Mucosa of rectum (tissue), 2 donors: ENCODE measurements at regions not wholly inside any gene's neighbourhood (a gene's known extent, or its start where the extent isn't known, plus 50 kb on each side); places are given as distances from the start of the nearest gene placed in this dataset.
"Not testable (repeated sequence)": the region's sequence is repeated elsewhere in the genome, so short reads cannot be mapped to it uniquely, and the experiment has no call there.

Source experiments
- H3K27ac ChIP-seq, 2 donors: one replicate each; pipeline ENCODE4 v1.7.0; 2013; ENCODE audit warnings: inconsistent platforms in 2 of 2, low read depth in 2 of 2, low read length in 2 of 2
- H3K27me3 ChIP-seq, 2 donors: one replicate each; pipeline ENCODE4 v1.7.0; 2013; ENCODE audit warnings: low read length in 2 of 2; ENCODE audit not compliant: control insufficient read depth in 2 of 2, insufficient read depth in 2 of 2
- H3K36me3 ChIP-seq, 2 donors: one replicate each; pipeline ENCODE4 v1.7.0; 2013; ENCODE audit warnings: low read length in 2 of 2; ENCODE audit not compliant: control insufficient read depth in 2 of 2, insufficient read depth in 2 of 2
- H3K4me1 ChIP-seq, 2 donors: one replicate each; pipeline ENCODE4 v1.7.0; 2013; ENCODE audit warnings: low read length in 2 of 2, mild to moderate bottlenecking in 1 of 2; ENCODE audit not compliant: control insufficient read depth in 2 of 2, insufficient read depth in 2 of 2
- H3K4me3 ChIP-seq, 2 donors: one replicate each; pipeline ENCODE4 v1.7.0; 2013; ENCODE audit warnings: low read length in 2 of 2
- H3K9ac ChIP-seq, 2 donors: one replicate each; pipeline ENCODE4 v1.7.0; 2013; ENCODE audit warnings: low read length in 2 of 2, low read depth in 1 of 2, mild to moderate bottlenecking in 1 of 2
- H3K9me3 ChIP-seq, 2 donors: one replicate each; pipeline ENCODE4 v1.7.0; 2013; ENCODE audit warnings: low read length in 2 of 2; ENCODE audit not compliant: control insufficient read depth in 2 of 2
- donor health status: healthy.
- donor health status: Normal muscosa, but diverticular disease.

DNA sequence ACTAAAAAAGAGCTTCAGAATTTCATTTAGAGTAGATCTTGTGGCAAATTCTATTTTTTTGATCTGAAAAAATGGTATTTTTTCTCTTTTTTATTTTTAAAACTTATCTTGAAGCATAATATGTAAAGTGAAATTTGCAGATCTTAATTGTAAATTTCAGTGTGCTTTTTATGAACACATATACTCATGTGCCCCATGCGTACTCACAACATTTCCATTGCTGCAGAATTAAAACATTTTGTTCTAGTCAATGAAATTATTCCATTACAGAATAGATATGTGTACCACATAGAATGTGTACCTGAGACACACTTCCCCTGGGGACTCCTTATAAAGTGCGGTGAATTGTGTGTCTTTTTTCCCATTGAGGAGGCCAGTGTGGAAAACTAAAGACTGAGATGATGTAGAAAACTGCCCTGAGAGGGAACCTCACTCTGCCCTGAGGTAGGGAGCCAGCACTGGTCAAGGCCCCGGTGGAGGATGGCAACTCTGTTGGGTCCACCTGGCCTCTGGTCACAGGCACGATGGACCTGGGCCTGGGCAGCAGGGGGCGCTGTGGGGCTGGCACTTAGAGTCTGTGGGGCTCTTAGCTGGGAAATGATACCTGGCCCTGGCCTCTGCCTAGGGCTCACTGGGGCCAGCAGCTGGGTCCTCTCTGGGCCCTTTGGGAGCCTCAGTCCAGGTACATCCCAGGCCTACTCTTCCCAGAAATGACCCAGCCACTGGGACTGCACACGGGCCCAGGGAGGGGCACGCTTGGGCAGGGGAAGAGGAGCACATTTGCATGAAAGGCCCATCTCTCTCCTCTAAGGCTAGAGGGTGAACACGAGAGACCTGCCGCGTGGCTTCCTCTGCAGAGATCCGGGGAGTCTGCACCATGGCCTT lies 77.9 kb upstream of the TOP3B start:
- Histone ChIP-seq H3K4me1 (no peaks in the 10 kb centered on the region), H3K27me3 (no peaks in the 10 kb centered on the region), H3K9ac (no peak overlapping the region), H3K27ac (no peak overlapping the region), H3K36me3 (no peaks in the 10 kb centered on the region), H3K4me3 (no peak overlapping the region), H3K9me3 (no peaks in the 10 kb centered on the region)

DNA sequence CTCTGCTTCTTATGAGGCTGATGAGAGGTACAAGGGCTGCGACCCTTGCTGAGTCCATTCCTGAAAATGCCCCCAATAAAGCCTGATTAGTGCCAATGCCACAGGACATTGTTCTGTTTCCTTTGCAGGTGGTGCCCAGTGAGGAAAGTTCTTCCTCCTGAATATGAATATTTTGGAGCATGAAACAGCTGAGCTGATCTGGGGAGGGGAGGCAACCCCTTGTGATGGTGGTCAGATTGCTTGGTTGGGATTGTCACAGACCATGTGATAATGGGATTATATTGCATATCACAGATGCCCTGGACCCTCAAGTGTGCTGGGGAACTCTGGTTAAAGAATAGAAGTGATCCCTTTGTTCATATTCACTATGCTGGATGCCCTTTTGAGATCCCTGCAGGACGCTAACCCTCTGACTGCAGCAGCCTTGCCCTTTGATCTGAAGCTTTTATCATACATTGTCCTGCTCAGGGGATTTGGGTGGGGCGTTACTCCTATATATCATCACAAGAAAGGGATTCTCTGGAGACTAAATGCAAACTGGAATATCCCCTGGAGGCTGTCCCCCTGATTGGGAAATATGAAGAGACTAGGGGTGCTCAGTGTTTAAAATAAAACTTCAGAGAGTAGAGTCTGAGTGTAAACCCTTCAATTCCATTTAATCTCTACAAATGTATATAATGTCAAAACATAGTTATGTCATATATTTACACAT lies 76.9 kb upstream of the TOP3B start:
- Histone ChIP-seq H3K9ac (no peak overlapping the region), H3K4me1 (no peaks in the 10 kb centered on the region), H3K9me3 (no peaks in the 10 kb centered on the region), H3K4me3 (no peak overlapping the region), H3K27me3 (no peaks in the 10 kb centered on the region), H3K36me3 (no peaks in the 10 kb centered on the region), H3K27ac (no peak overlapping the region)

DNA sequence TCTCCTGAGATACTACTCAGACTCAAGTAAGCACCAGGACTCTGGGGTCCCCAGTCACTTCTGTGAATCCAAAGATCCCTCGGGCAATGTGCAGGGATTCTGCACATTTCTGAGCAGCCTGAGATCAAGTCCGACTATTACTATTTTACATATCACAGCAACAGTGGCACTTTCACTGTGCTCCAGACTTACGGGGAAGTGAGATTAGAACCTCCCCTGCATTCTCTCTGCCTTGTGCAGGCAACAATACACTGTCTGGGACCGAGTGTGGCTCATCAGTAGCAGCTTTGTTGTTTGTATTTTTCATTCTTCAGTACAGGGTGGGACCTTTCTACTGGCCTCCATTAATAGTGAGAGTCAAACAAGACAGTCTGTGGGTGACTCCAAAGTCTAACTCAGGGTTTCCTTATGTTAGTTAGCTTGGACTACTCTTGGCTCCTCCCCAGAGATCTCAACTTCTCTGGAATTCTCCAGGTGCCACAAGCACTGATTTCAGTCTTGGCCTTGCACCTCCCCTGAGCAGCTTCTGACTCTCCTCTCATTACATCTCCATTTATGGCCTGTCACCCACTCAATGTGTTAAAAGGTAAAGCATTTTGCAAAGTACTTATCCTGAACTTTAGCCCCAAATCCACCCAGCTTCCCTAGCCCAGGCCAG lies 76.2 kb upstream of the TOP3B start:
- Histone ChIP-seq H3K27ac (no peak overlapping the region), H3K4me1 (no peaks in the 10 kb centered on the region), H3K36me3 (no peaks in the 10 kb centered on the region), H3K4me3 (no peak overlapping the region), H3K9ac (no peak overlapping the region), H3K9me3 (no peaks in the 10 kb centered on the region), H3K27me3 (no peaks in the 10 kb centered on the region)

DNA sequence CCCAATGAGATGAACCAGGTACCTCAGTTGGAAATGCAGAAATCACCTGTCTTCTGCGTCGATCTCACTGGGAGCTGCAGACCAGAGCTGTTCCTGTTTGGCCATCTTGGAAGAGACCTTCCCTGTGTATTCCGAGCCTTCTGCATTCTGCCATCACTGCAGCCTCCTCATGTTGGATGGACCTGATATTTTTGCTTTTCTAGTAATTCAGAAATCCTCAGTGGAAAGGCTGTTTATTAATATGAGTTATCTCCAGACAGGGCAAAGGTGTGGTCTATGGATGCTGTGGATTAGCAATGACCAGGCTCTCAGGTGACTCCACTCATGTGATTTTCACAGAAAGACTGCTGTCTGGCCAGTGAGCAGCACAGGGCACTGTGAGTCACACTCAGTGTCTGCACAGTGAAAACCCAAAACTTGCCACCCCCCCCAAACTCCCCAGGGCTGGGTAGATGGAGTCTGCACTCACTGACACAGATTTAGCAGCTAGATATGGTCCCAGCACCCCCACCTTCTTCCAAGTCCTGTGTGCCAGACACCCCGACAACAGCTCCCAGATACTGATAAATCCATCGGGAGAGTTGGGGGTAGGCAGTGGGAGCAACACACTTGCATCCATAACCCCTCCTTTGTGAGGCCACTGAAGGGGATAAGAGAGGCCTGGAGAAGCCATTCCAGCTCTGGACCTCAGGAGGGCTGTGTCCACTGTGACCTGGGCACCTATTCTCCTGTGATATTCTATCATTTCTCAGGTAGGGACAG lies 75.2 kb upstream of the TOP3B start:
- Histone ChIP-seq H3K27ac (no peak overlapping the region), H3K9me3 (no peaks in the 10 kb centered on the region), H3K4me3 (no peak overlapping the region), H3K36me3 (no peaks in the 10 kb centered on the region), H3K27me3 (no peaks in the 10 kb centered on the region), H3K4me1 (no peaks in the 10 kb centered on the region), H3K9ac (no peak overlapping the region)

DNA sequence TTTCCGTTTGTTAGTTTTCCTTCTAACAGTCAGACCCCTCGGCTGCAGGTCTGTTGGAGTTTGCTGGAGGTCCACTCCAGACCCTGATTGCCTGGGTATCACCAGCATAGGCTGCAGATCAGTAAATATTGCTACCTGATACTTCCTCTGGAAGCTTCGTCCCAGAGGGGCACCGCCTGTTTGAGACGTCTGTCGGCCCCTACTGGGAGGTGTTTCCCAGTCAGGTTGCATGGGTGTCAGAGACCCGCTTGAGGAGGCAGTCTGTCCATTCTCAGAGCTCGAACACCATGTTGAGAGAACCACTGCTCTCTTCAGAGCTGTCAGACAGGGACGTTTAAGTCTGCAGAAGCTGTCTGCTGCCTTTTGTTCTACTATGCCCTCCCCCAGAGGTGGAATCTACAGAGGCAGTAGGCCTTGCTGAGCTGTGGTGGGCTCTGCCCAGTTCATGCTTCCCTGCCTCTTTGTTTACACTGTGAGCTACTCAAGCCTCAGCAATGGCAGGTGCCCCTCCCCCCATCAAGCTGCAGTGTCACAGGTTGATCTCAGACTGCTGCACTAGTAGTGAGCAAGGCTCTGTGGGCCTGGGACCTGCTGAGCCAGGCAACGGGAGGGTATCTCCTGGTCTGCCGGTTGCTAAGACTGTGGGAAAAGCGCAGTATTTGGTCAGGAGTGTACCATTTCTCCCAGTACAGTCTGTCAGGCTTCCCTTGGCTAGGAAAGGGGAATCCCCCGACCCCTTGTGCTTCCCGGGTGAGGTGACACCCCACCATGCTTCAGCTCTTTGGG lies 74.4 kb upstream of the TOP3B start:
- not testable (repeated sequence) for H3K27ac ChIP-seq, H3K36me3 ChIP-seq, H3K4me1 ChIP-seq, H3K9me3 ChIP-seq, H3K4me3 ChIP-seq, H3K9ac ChIP-seq, H3K27me3 ChIP-seq

DNA sequence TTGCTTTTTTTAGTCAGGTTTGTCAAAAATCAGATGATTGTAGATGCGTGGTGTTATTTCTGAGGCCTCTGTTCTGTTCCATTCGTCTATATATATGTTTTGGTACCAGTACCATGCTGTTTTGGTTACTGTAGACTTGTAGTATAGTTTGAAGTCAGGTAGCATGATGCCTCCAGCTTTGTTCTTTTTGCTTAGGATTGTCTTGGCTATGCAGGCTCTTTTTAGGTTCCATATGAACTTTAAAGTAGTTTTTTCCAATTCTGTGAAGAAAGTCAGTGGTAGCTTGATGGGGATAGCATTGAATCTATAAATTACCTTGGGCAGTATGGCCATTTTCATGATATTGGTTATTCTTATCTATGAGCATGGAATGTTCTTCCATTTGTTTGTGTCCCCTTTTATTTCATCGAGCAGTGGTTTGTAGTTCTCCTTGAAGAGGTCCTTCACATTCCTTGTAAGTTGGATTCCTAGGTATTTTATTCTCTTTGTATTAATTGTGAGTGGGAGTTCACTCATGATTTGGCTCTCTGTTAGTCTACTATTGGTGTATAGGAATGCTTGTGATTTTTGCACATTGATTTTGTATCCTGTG lies 70.1 kb upstream of the TOP3B start:
- H3K36me3 ChIP-seq, H3K4me1 ChIP-seq, H3K9ac ChIP-seq, H3K9me3 ChIP-seq, H3K4me3 ChIP-seq, H3K27ac ChIP-seq, H3K27me3 ChIP-seq: not testable (repeated sequence)

DNA sequence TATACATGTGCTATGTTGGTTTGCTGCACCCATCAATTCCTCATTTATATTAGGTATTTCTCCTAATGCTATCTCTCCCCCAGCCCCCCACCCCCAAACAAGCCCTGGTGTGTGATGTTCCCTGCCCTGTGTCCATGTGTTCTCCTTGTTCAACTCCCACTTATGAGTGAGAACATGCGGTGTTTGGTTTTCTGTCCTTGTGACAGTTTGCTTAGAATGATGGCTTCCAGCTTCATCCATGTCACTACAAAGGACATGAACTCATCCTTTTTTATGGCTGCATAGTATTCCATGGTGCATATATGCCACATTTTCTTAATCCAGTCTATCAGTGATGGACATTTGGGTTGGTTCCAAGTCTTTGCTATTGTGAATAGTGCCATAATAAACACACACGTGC lies 68.4 kb upstream of the TOP3B start:
- H3K9me3 ChIP-seq, H3K9ac ChIP-seq, H3K4me1 ChIP-seq, H3K27ac ChIP-seq, H3K27me3 ChIP-seq, H3K36me3 ChIP-seq, H3K4me3 ChIP-seq: not testable (repeated sequence)

DNA sequence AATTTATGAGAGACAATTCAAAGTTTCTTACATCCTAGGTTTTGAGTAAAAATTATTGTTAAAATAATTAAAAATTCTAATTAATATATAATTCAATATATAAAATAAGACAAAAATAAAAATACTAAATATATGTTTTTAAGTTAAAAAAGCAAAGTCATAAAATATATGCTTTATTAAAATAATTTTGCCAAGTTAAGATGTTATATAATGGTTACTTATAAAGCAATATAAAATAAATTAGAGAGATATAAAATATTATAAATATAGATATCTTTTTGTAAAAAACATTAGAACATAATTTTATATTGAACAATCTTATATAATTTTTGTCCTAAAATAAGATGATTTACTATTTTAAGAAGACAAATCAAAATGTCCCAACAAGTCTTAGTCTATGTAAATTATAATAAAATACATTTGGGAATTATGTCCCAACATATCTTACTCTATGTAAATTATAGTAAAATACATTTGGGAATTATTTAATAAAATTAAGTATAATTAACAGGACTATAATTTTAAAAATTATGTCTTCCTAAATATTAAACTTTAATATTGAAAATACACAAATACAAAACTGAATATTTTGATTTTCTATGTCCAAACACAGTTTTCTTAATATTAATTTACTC lies 67.7 kb upstream of the TOP3B start:
- Histone ChIP-seq H3K36me3 (no peaks in the 10 kb centered on the region), H3K9me3 (no peaks in the 10 kb centered on the region), H3K27me3 (peaks cover 0 to 2% of the 10 kb centered on the region in 2 donors), H3K4me1 (no peaks in the 10 kb centered on the region), H3K27ac (no peak overlapping the region), H3K9ac (no peak overlapping the region), H3K4me3 (no peak overlapping the region)

DNA sequence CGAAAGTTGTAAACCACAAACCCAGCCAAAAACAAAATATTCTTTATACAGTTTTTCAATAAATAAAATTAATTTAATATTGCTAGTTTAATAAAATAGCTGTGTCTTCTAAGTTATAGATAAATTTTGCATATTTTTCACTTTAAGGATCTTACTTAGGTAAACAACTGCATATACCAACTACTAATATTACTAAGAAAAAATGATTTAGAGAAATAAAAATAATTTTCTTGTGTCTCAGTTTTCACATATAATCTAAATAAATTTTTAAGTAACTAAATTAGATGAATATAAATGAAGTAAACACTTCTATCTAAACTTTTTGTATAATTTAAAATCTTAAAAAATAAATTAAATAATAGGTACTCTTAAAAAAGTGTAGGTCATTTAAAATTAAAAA lies 67.1 kb upstream of the TOP3B start:
- Histone ChIP-seq H3K36me3 (no peaks in the 10 kb centered on the region), H3K27me3 (peaks cover 0 to 2% of the 10 kb centered on the region in 2 donors), H3K9ac (no peak overlapping the region), H3K4me1 (no peaks in the 10 kb centered on the region), H3K27ac (no peak overlapping the region), H3K4me3 (no peak overlapping the region), H3K9me3 (no peaks in the 10 kb centered on the region)
